Lung (tissue), 11 donors: ENCODE measurements at regions not wholly inside any gene's neighbourhood (a gene's known extent, or its start where the extent isn't known, plus 50 kb on each side); places are given as distances from the start of the nearest gene placed in this dataset.

Experiments used
- ATAC-seq: fragments of 200-7000 bp; cut with Tn5 transposase; one replicate; pipeline ENCODE4 v1.9.1; 2020; ENCODE audit warnings: moderate number of reproducible peaks; ENCODE audit not compliant: insufficient read depth, low FRiP score
- DNase-seq, 3 donors: peaks; one replicate each; pipeline ENCODE4 v3.0.0-alpha.2; 2013 to 2017
- H3K27ac ChIP-seq, 2 donors: one replicate each; pipeline ENCODE4 v1.5.1; 2013; ENCODE audit warnings: mild to moderate bottlenecking in 2 of 2, moderate library complexity in 2 of 2, control low read depth in 1 of 2, inconsistent platforms in 1 of 2, low read depth in 1 of 2, low read length in 1 of 2
- H3K27me3 ChIP-seq, 3 donors: one replicate each; pipeline ENCODE4 v1.5.1; 2013; ENCODE audit warnings: low read length in 2 of 3; ENCODE audit not compliant: control insufficient read depth in 3 of 3, insufficient read depth in 3 of 3
- H3K36me3 ChIP-seq, 4 donors: one replicate each; pipeline ENCODE4 v1.5.1; 2013; ENCODE audit warnings: low read length in 4 of 4, mild to moderate bottlenecking in 1 of 4, moderate library complexity in 1 of 4; ENCODE audit not compliant: control insufficient read depth in 4 of 4, insufficient read depth in 4 of 4
- H3K4me1 ChIP-seq, 5 donors: one replicate each; pipeline ENCODE4 v1.5.1; 2013; ENCODE audit warnings: low read length in 5 of 5, mild to moderate bottlenecking in 2 of 5, moderate library complexity in 1 of 5; ENCODE audit not compliant: control insufficient read depth in 5 of 5, insufficient read depth in 5 of 5
- H3K4me3 ChIP-seq: one replicate; pipeline ENCODE4 v1.5.1; 2013; ENCODE audit warnings: mild to moderate bottlenecking, control low read depth, moderate library complexity
- H3K9ac ChIP-seq, 2 donors: one replicate each; pipeline ENCODE4 v1.5.1; 2013; ENCODE audit warnings: low read length in 2 of 2, control low read depth in 1 of 2; ENCODE audit not compliant: insufficient read depth in 1 of 2
- H3K9me3 ChIP-seq, 4 donors: one replicate each; pipeline ENCODE4 v1.5.1; 2013; ENCODE audit warnings: low read length in 3 of 4, mild to moderate bottlenecking in 1 of 4, moderate library complexity in 1 of 4; ENCODE audit not compliant: control insufficient read depth in 4 of 4, insufficient read depth in 3 of 4
- CTCF ChIP-seq: IDR thresholded peaks from 2 replicates; pipeline ENCODE4 v1.5.1; 2012; ENCODE audit warnings: mild to moderate bottlenecking; ENCODE audit errors: control extremely low read depth, extremely low read depth
- WGBS, 2 donors: extraction: QIAGEN DNeasy Blood & Tissue Kit; methylation state at CpG; one replicate each; pipeline ENCODE4 v1.1.7; 2013; 5-methylcytosine and 5-hydroxymethylcytosine counted together
- donor health status: control.
- donor health status: control.
- donor health status: Bipolar disorder and iron deficiency.
- donor health status: healthy.
- donor health status: DM: yes; HTN: yes; CAD: no.

DNA sequence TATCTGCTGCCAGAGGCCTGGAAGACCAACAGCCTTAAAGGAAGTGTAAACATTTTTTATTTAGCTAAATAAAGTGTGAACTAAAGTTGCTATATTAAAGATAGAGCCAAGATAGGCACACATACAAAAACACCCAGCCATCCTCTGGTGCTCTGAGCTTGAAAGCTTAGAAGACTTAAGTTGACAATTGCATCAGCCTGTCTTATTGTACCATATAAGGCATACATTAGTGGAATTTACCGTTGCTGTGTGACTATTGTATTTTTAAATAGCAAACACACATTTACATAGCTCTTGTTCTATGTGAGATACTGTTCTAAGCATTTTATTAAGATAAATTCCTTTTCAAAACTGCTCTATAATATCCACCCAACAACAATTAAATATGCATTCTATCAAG lies 736.6 kb upstream of the ZEB2 start:
- Histone ChIP-seq H3K4me3 (no peak overlapping the region), H3K27ac (no peak overlapping the region), H3K9me3 (no peaks in the 10 kb centered on the region), H3K27me3 (no peaks in the 10 kb centered on the region), H3K36me3 (no peaks in the 10 kb centered on the region), H3K9ac (no peak overlapping the region), H3K4me1 (peaks cover 0 to 8% (median 0%) of the 10 kb centered on the region in 5 donors)
- ATAC-seq (no peak), DNase-seq (peak in 2 of 3 donors; percentile 42 to 50)
- WGBS, 2 donors = 66 to 79% methylated on average over 1 of the region's 1 CpG
- TF ChIP-seq CTCF = no peak

GRCh38 chr2:145254291-145254690 lies 734.4 kb upstream of the ZEB2 start:
- Histone ChIP-seq H3K4me1 (peaks cover 0 to 8% (median 0%) of the 10 kb centered on the region in 5 donors), H3K9ac (no peak overlapping the region), H3K9me3 (no peaks in the 10 kb centered on the region), H3K4me3 (no peak overlapping the region), H3K27me3 (no peaks in the 10 kb centered on the region), H3K36me3 (no peaks in the 10 kb centered on the region), H3K27ac (no peak overlapping the region)
- ATAC-seq (no peak), DNase-seq (no peak)
- no peak for TF ChIP-seq CTCF
- WGBS, 2 donors = 92 to 94% methylated on average over 2 of the region's 2 CpGs

GRCh38 chr2:145253492-145253891 lies 733.6 kb upstream of the ZEB2 start:
- WGBS, 2 donors = 80 to 95% methylated on average over 1 of the region's 1 CpG
- H3K9me3 ChIP-seq = no peaks in the 10 kb centered on the region
- no peaks in the 10 kb centered on the region for H3K27me3 ChIP-seq
- ATAC-seq (no peak), DNase-seq (no peak)
- peaks cover 0 to 8% (median 0%) of the 10 kb centered on the region in 5 donors for H3K4me1 ChIP-seq
- H3K9ac ChIP-seq = no peak overlapping the region
- no peaks in the 10 kb centered on the region for H3K36me3 ChIP-seq
- TF ChIP-seq CTCF = no peak
- no peak overlapping the region for H3K27ac ChIP-seq
- no peak overlapping the region for H3K4me3 ChIP-seq

DNA sequence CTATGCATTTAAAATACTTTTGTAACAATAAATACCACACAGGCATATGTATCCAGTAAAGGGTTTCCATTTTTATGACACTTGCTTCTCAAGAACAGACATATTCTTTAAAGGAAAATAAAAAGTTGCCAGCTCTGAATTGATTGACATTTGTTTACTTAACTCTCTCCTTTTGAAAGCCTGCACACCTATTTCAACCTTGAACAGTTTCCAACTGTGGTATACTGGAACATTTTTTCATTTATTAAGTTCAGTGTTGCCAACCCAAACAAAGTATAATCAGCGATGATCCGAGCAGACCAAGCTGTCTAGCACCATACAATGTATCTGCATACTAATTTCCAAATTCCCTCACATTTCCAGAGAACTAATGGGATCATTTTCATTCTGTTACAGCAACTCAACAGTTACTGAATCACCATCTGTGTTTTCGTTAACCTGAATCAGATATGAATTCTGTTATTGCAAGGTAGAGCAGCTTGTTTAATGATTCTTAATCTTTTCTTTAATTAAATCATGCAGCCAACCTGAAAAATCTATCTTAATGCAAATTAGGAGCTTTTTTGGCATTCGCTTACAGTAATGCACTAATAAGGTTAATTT lies 725.5 kb upstream of the ZEB2 start:
- H3K4me3 ChIP-seq = no peak overlapping the region
- 69 to 79% methylated on average over 4 of the region's 4 CpGs for WGBS, 2 donors
- H3K4me1 ChIP-seq = peaks cover 0 to 4% (median 0%) of the 10 kb centered on the region in 5 donors
- no peaks in the 10 kb centered on the region for H3K9me3 ChIP-seq
- no peak overlapping the region for H3K27ac ChIP-seq
- H3K27me3 ChIP-seq = no peaks in the 10 kb centered on the region
- TF ChIP-seq CTCF = no peak
- H3K36me3 ChIP-seq = no peaks in the 10 kb centered on the region
- no peak for DNase-seq
- no peak for ATAC-seq
- no peak overlapping the region for H3K9ac ChIP-seq
